ENCODE measurements at regions not wholly inside any gene's neighbourhood (a gene's known extent, or its start where the extent isn't known, plus 50 kb on each side); places are given as distances from the start of the nearest gene placed in this dataset.
"Not testable (repeated sequence)": the region's sequence is repeated elsewhere in the genome, so short reads cannot be mapped to it uniquely, and the experiment has no call there.

- DNase-seq = not testable (repeated sequence)
These were observed 60.3 kb upstream of the NMU start for GRCh38 chr4:55696424-55696823.

GRCh38 chr4:55706541-55706940 lies 70.4 kb upstream of the NMU start:
- no peak for DNase-seq

GRCh38 chr4:55707507-55707906 lies 71.4 kb upstream of the NMU start:
- DNase-seq = no peak

GRCh38 chr4:55707991-55708390 lies 71.9 kb upstream of the NMU start:
- DNase-seq = not testable (repeated sequence)

GRCh38 chr4:55712835-55713234 lies 76.7 kb upstream of the NMU start:
- DNase-seq = not testable (repeated sequence)

GRCh38 chr4:55721651-55722050 lies 85.6 kb upstream of the NMU start:
- DNase-seq = no peak

GRCh38 chr4:55722132-55722531 lies 86.0 kb upstream of the NMU start:
- DNase-seq = no peak

GRCh38 chr4:55723403-55723802 lies 87.3 kb upstream of the NMU start:
- DNase-seq = no peak

GRCh38 chr4:55725057-55725456 lies 89.0 kb upstream of the NMU start:
- no peak for DNase-seq

GRCh38 chr4:55727746-55728145 lies 91.6 kb upstream of the NMU start:
- DNase-seq = no peak

- DNase-seq = no peak
These were observed 90.0 kb upstream of the EXOC1L start for GRCh38 chr4:55729351-55730279.

GRCh38 chr4:55730280-55730931 lies 89.2 kb upstream of the EXOC1L start:
- no peak for DNase-seq

GRCh38 chr4:55731959-55732358 lies 87.6 kb upstream of the EXOC1L start:
- DNase-seq = no peak

GRCh38 chr4:55732864-55733263 lies 86.7 kb upstream of the EXOC1L start:
- DNase-seq = no peak

- DNase-seq = no peak
These were observed 85.7 kb upstream of the EXOC1L start for GRCh38 chr4:55733932-55734331.

GRCh38 chr4:55736605-55737183 lies 82.9 kb upstream of the EXOC1L start:
- no peak for DNase-seq

GRCh38 chr4:55742655-55743202 lies 76.9 kb upstream of the EXOC1L start:
- DNase-seq = peak in 1 of 56 donors; percentile 1

- DNase-seq = no peak
These were observed 75.2 kb upstream of the EXOC1L start for GRCh38 chr4:55744369-55744768.

- DNase-seq = no peak
These were observed 74.6 kb upstream of the EXOC1L start for GRCh38 chr4:55745014-55745413.

- no peak for DNase-seq
These were observed 71.8 kb upstream of the EXOC1L start for GRCh38 chr4:55747793-55748192.

GRCh38 chr4:55749666-55750065 lies 69.9 kb upstream of the EXOC1L start:
- no peak for DNase-seq

GRCh38 chr4:55752810-55753209 lies 66.8 kb upstream of the EXOC1L start:
- DNase-seq = no peak
